Mesendoderm (in vitro differentiated cells): ENCODE measurements at regions not wholly inside any gene's neighbourhood (a gene's known extent, or its start where the extent isn't known, plus 50 kb on each side); places are given as distances from the start of the nearest gene placed in this dataset.

Source experiments
- DNase-seq: peaks from one replicate; pipeline ENCODE4 v3.0.0; 2013
- H2AK5ac ChIP-seq: 2 replicates; pipeline ENCODE4 v1.6.1; 2013; ENCODE audit warnings: low read length, inconsistent platforms
- H2BK120ac ChIP-seq: 2 replicates; pipeline ENCODE4 v1.6.1; 2013; ENCODE audit warnings: low read depth, mild to moderate bottlenecking, low read length, moderate library complexity, mixed read lengths
- H2BK15ac ChIP-seq: replicated peaks from 2 replicates; pipeline ENCODE4 v1.6.1; 2013; ENCODE audit warnings: low read depth, mild to moderate bottlenecking, moderate library complexity
- H2BK5ac ChIP-seq: 2 replicates; pipeline ENCODE4 v1.6.1; 2013; ENCODE audit warnings: low read length, inconsistent platforms
- H3K18ac ChIP-seq: 2 replicates; pipeline ENCODE4 v1.6.1; 2013; ENCODE audit warnings: mild to moderate bottlenecking, low read length, mixed read lengths
- H3K23ac ChIP-seq: one replicate; pipeline ENCODE4 v1.6.1; 2013; ENCODE audit warnings: low read length
- H3K27ac ChIP-seq: 2 replicates; pipeline ENCODE4 v1.5.1; 2013; ENCODE audit warnings: low read depth, mild to moderate bottlenecking, inconsistent platforms, low read length, moderate library complexity
- H3K27me3 ChIP-seq: 2 replicates; pipeline ENCODE4 v1.6.1; 2013; ENCODE audit warnings: low read length, control low read depth, mild to moderate bottlenecking, inconsistent platforms; ENCODE audit not compliant: insufficient read depth, poor library complexity
- H3K36me3 ChIP-seq: 2 replicates; pipeline ENCODE4 v1.6.1; 2013; ENCODE audit warnings: low read length, inconsistent platforms; ENCODE audit not compliant: control insufficient read depth, insufficient read depth
- H3K4ac ChIP-seq: one replicate; pipeline ENCODE4 v1.6.1; 2013; ENCODE audit warnings: low read depth, mild to moderate bottlenecking, low read length, moderate library complexity
- H3K4me1 ChIP-seq: 2 replicates; pipeline ENCODE4 v1.6.1; 2013; ENCODE audit warnings: low read depth, low read length, inconsistent platforms; ENCODE audit not compliant: control insufficient read depth
- H3K4me2 ChIP-seq: 2 replicates; pipeline ENCODE4 v1.6.1; 2013; ENCODE audit warnings: low read length
- H3K4me3 ChIP-seq: 2 replicates; pipeline ENCODE4 v1.5.1; 2013; ENCODE audit warnings: mild to moderate bottlenecking, low read length
- H3K56ac ChIP-seq: one replicate; pipeline ENCODE4 v1.6.1; 2013; ENCODE audit warnings: low read length
- H3K79me1 ChIP-seq: 2 replicates; pipeline ENCODE4 v1.6.1; 2013; ENCODE audit warnings: low read length, inconsistent platforms
- H3K79me2 ChIP-seq: 2 replicates; pipeline ENCODE4 v1.6.1; 2013; ENCODE audit warnings: mild to moderate bottlenecking, low read length; ENCODE audit not compliant: control insufficient read depth, insufficient read depth
- H3K9ac ChIP-seq: 2 replicates; pipeline ENCODE4 v1.6.1; 2013; ENCODE audit warnings: low read length, inconsistent platforms
- H4K5ac ChIP-seq: one replicate; pipeline ENCODE4 v1.6.1; 2013; ENCODE audit warnings: low read length
- H4K8ac ChIP-seq: one replicate; pipeline ENCODE4 v1.6.1; 2013; ENCODE audit warnings: low read depth, mild to moderate bottlenecking, control low read depth, low read length, moderate library complexity
- WGBS: extraction: QIAGEN DNeasy Blood & Tissue Kit; methylation state at CpG from one replicate; pipeline ENCODE4 v1.1.7; 2013; ENCODE audit warnings: low lambda C conversion rate, missing lambda C conversion rate; ENCODE audit not compliant: insufficient coverage; ENCODE audit errors: extremely low coverage; 5-methylcytosine and 5-hydroxymethylcytosine counted together

DNA sequence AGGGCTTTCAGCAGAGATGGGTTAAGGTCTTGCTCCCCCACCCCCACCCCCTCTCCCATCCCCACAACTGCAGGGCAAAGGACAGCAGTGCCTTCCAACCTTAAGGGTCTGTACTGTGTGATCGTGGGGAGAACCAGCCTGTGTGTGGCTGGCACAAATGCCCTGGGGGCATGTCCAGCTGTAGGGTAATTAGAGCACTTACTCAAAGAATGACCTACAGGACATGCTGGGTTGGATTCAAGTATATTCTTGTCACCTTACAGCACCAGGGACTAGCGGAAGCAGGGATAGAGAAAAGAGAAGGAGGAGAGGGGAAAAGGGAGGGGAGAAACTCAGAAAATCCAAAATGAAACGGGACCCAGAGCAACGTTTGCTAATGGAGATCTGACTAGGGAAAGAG, 191.3 kb upstream of the GATB start:
- H3K23ac ChIP-seq: no peak overlapping the region
- H3K4me1 ChIP-seq: peaks cover 2% of the 10 kb centered on the region
- H3K27me3 ChIP-seq: no peaks in the 10 kb centered on the region
- no peak overlapping the region for H3K4me2 ChIP-seq
- H4K5ac ChIP-seq: no peak overlapping the region
- no peak overlapping the region for H3K18ac ChIP-seq
- H2BK5ac ChIP-seq: no peak overlapping the region
- H3K27ac ChIP-seq: no peak overlapping the region
- no peaks in the 10 kb centered on the region for H3K36me3 ChIP-seq
- no peak overlapping the region for H3K4ac ChIP-seq
- no peak overlapping the region for H4K8ac ChIP-seq
- no peak overlapping the region for H3K56ac ChIP-seq
- DNase-seq: no peak
- H2AK5ac ChIP-seq: no peak overlapping the region
- WGBS: no CpG with 5 or more reads among the region's 4 CpGs
- H2BK120ac ChIP-seq: no peak overlapping the region
- no peaks in the 10 kb centered on the region for H3K79me1 ChIP-seq
- no peak overlapping the region for H3K4me3 ChIP-seq
- no peak overlapping the region for H2BK15ac ChIP-seq
- H3K79me2 ChIP-seq: no peaks in the 10 kb centered on the region
- no peak overlapping the region for H3K9ac ChIP-seq

DNA sequence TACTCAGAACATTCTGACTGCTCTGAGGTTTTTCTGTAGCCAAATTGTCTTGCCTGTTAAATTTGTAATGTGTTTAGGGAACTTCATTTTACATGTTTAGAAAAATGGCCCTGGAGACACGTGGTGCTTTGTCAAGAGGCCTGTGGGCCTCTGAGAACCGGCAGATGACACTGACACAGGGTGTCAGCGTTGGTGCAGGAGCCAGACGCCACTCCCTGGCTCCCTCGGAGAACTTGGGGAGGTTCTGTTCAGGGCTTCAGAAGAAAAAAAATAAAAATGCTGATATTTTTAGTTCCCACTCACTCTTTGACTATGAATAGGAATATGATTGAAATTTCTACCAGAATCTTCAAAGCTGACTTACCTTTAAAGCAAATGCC, 190.9 kb upstream of the GATB start:
- no peak overlapping the region for H2BK15ac ChIP-seq

GRCh38 chr4:151950993-151951670, 190.3 kb upstream of the GATB start:
- no peak overlapping the region for H3K9ac ChIP-seq
- WGBS: no CpG with 5 or more reads among the region's 12 CpGs
- H2AK5ac ChIP-seq: no peak overlapping the region
- H4K5ac ChIP-seq: no peak overlapping the region
- no peaks in the 10 kb centered on the region for H3K79me1 ChIP-seq
- H3K4me3 ChIP-seq: no peak overlapping the region
- no peaks in the 10 kb centered on the region for H3K4me1 ChIP-seq
- H4K8ac ChIP-seq: no peak overlapping the region
- no peak overlapping the region for H2BK15ac ChIP-seq
- no peaks in the 10 kb centered on the region for H3K27me3 ChIP-seq
- H3K23ac ChIP-seq: no peak overlapping the region
- no peak overlapping the region for H3K4ac ChIP-seq
- H3K27ac ChIP-seq: no peak overlapping the region
- H3K36me3 ChIP-seq: no peaks in the 10 kb centered on the region
- no peak overlapping the region for H3K56ac ChIP-seq
- H3K4me2 ChIP-seq: no peak overlapping the region
- H3K18ac ChIP-seq: no peak overlapping the region
- no peaks in the 10 kb centered on the region for H3K79me2 ChIP-seq
- DNase-seq: no peak
- no peak overlapping the region for H2BK5ac ChIP-seq
- H2BK120ac ChIP-seq: no peak overlapping the region

More for the DNA sequence above, 190.9 kb upstream of the GATB start:
- H3K4me1 ChIP-seq: peaks cover 2% of the 10 kb centered on the region
- H3K27me3 ChIP-seq: no peaks in the 10 kb centered on the region
- H3K4me2 ChIP-seq: no peak overlapping the region
- no peak overlapping the region for H4K8ac ChIP-seq
- H2AK5ac ChIP-seq: no peak overlapping the region
- no peak overlapping the region for H3K18ac ChIP-seq
- no peaks in the 10 kb centered on the region for H3K79me2 ChIP-seq
- no peak overlapping the region for H3K4ac ChIP-seq
- DNase-seq: no peak
- no peak overlapping the region for H3K23ac ChIP-seq
- WGBS: no CpG with 5 or more reads among the region's 5 CpGs
- H3K27ac ChIP-seq: no peak overlapping the region
- no peak overlapping the region for H3K9ac ChIP-seq
- no peak overlapping the region for H2BK120ac ChIP-seq
- H2BK5ac ChIP-seq: no peak overlapping the region
- H3K56ac ChIP-seq: no peak overlapping the region
- H3K36me3 ChIP-seq: no peaks in the 10 kb centered on the region
- no peak overlapping the region for H4K5ac ChIP-seq
- H3K79me1 ChIP-seq: no peaks in the 10 kb centered on the region
- H3K4me3 ChIP-seq: no peak overlapping the region

DNA sequence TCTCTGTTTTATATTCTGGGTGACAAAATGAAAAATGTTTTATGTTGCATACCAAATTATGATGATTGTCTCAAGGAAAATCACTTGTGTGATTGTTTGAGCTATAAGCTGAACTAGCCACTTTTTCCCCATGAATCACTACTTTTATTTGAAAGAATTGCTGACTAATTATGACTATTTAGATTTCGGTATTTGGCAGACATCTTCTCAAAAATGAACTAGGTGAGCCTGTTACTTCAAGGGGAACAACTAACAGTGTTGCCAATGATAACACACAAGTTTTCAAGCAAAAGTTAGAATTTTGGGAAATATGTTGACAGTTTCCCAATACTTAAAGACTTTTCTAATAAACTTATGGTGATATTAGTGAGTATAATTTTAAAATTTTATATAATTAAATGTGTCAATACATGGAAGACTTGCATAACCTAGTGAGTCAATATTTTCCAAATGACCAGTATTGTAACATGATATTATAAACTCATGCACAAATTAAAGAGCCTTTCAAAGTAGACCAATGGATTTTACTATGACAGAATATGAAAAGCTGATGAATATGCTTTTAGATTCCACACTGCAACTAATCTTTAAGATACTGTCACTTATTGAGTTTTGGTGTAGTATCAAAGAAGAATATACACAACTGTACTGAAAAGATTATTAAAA, 187.7 kb upstream of the GATB start:
- no peaks in the 10 kb centered on the region for H3K79me2 ChIP-seq
- no peaks in the 10 kb centered on the region for H3K79me1 ChIP-seq
- H3K4me2 ChIP-seq: no peak overlapping the region
- H2BK5ac ChIP-seq: no peak overlapping the region
- H2BK120ac ChIP-seq: no peak overlapping the region
- no peak overlapping the region for H3K4ac ChIP-seq
- no peak for DNase-seq
- H3K27me3 ChIP-seq: no peaks in the 10 kb centered on the region
- H3K4me3 ChIP-seq: no peak overlapping the region
- no peaks in the 10 kb centered on the region for H3K36me3 ChIP-seq
- no peaks in the 10 kb centered on the region for H3K4me1 ChIP-seq
- no peak overlapping the region for H2BK15ac ChIP-seq
- no peak overlapping the region for H3K27ac ChIP-seq
- H3K18ac ChIP-seq: no peak overlapping the region
- no CpG with 5 or more reads among the region's 1 CpG for WGBS
- no peak overlapping the region for H3K9ac ChIP-seq
- H3K56ac ChIP-seq: no peak overlapping the region
- no peak overlapping the region for H4K5ac ChIP-seq
- no peak overlapping the region for H3K23ac ChIP-seq
- no peak overlapping the region for H2AK5ac ChIP-seq
- H4K8ac ChIP-seq: no peak overlapping the region

GRCh38 chr4:151946718-151947117, 185.9 kb upstream of the GATB start:
- Histone ChIP-seq H2BK5ac (no peak overlapping the region), H3K27me3 (no peaks in the 10 kb centered on the region), H3K18ac (no peak overlapping the region), H3K4me2 (no peak overlapping the region), H3K4me3 (no peak overlapping the region), H3K79me2 (no peaks in the 10 kb centered on the region), H4K5ac (no peak overlapping the region), H3K23ac (no peak overlapping the region), H3K4ac (no peak overlapping the region), H3K36me3 (no peaks in the 10 kb centered on the region), H3K56ac (no peak overlapping the region), H3K4me1 (no peaks in the 10 kb centered on the region), H4K8ac (no peak overlapping the region), H3K79me1 (no peaks in the 10 kb centered on the region), H2BK120ac (no peak overlapping the region), H2AK5ac (no peak overlapping the region), H2BK15ac (no peak overlapping the region), H3K27ac (no peak overlapping the region), H3K9ac (no peak overlapping the region)
- DNase-seq: no peak
- no CpG with 5 or more reads among the region's 2 CpGs for WGBS

DNA sequence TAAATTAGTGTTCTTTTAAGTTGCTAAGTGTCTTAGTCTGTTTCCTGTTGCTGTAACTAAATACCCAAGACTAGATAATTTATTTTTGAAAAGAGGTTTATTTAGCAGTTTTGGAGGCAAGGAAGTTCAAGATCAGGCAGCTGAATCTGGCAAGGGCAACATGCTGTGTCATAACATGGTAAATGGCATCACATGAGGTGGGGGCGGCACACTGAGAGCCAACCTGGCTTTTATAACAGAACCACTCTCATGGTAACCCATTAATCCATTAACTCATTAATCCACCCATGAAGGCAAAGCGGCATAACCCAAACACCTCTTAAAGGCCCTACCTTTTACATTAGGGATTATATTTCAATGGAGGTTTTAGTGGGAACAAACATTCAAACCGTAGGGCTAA, 182.2 kb upstream of the GATB start:
- Histone ChIP-seq H4K8ac (no peak overlapping the region), H2BK120ac (no peak overlapping the region), H2BK5ac (no peak overlapping the region), H3K18ac (no peak overlapping the region), H3K4ac (no peak overlapping the region), H3K56ac (no peak overlapping the region), H3K9ac (no peak overlapping the region), H3K4me3 (no peak overlapping the region), H4K5ac (no peak overlapping the region), H3K79me1 (no peaks in the 10 kb centered on the region), H2AK5ac (no peak overlapping the region), H3K4me1 (no peaks in the 10 kb centered on the region), H3K27me3 (no peaks in the 10 kb centered on the region), H3K79me2 (no peaks in the 10 kb centered on the region), H3K23ac (no peak overlapping the region), H3K4me2 (no peak overlapping the region), H2BK15ac (no peak overlapping the region), H3K36me3 (no peaks in the 10 kb centered on the region), H3K27ac (no peak overlapping the region)
- WGBS: no CpG with 5 or more reads among the region's 3 CpGs
- DNase-seq: no peak
